Liver (tissue), 3 donors: ENCODE measurements at regions not wholly inside any gene's neighbourhood (a gene's known extent, or its start where the extent isn't known, plus 50 kb on each side); places are given as distances from the start of the nearest gene placed in this dataset.

Experiments
- ATF3 ChIP-seq: IDR thresholded peaks from 2 replicates; pipeline ENCODE4 v1.6.1; 2016; ENCODE audit warnings: antibody characterized with exemption
- CTCF ChIP-seq: fragments of 150-350 bp; IDR thresholded peaks from 2 replicates; pipeline ENCODE4 v1.5.1; 2017; ENCODE audit warnings: improper control_type of control experiment, low read depth, low read length; ENCODE audit not compliant: missing input control
- EGR1 ChIP-seq, 2 donors: IDR thresholded peaks; 2 replicates each; pipeline ENCODE4 v1.6.1; 2016 to 2018; ENCODE audit warnings: antibody characterized with exemption in 2 of 2, low read depth in 2 of 2
- FOXA1 ChIP-seq: IDR thresholded peaks from 2 replicates; pipeline ENCODE4 v1.6.1; 2016; ENCODE audit warnings: antibody characterized with exemption
- GABPA ChIP-seq, 2 donors: IDR thresholded peaks in 1 of 2; conservative IDR thresholded peaks in 1 of 2; 2 replicates each; pipeline ENCODE4 v1.6.1; 2016; ENCODE audit warnings: antibody characterized with exemption in 2 of 2, mild to moderate bottlenecking in 1 of 2, moderate library complexity in 1 of 2
- JUND ChIP-seq, 2 donors: IDR thresholded peaks; 2 replicates each; pipeline ENCODE4 v1.6.1; 2016; ENCODE audit warnings: antibody characterized with exemption in 2 of 2
- MAX ChIP-seq: IDR thresholded peaks from 2 replicates; pipeline ENCODE4 v1.6.1; 2016; ENCODE audit warnings: antibody characterized with exemption
- RAD21 ChIP-seq, 2 donors: IDR thresholded peaks; 2 replicates each; pipeline ENCODE4 v1.6.1; 2016; ENCODE audit warnings: antibody characterized with exemption in 2 of 2, mild to moderate bottlenecking in 2 of 2
- REST ChIP-seq: IDR thresholded peaks from 2 replicates; pipeline ENCODE4 v1.6.1; 2016; ENCODE audit warnings: antibody characterized with exemption, mild to moderate bottlenecking
- RXRA ChIP-seq, 2 donors: IDR thresholded peaks; 2 replicates each; pipeline ENCODE4 v1.6.1; 2017 to 2018; ENCODE audit warnings: antibody characterized with exemption in 2 of 2, mild to moderate bottlenecking in 1 of 2
- SP1 ChIP-seq: IDR thresholded peaks from 2 replicates; pipeline ENCODE4 v1.6.1; 2018; ENCODE audit warnings: antibody characterized with exemption, mild to moderate bottlenecking
- TAF1 ChIP-seq: conservative IDR thresholded peaks from 2 replicates; pipeline ENCODE4 v1.6.1; 2016; ENCODE audit warnings: antibody characterized with exemption, mild to moderate bottlenecking
- YY1 ChIP-seq: IDR thresholded peaks from 2 replicates; pipeline ENCODE4 v1.6.1; 2016; ENCODE audit warnings: antibody characterized with exemption, mild to moderate bottlenecking
- ZBTB33 ChIP-seq: IDR thresholded peaks from 2 replicates; pipeline ENCODE4 v1.6.1; 2016; ENCODE audit warnings: antibody characterized with exemption
- donor health status: healthy.
- donor health status: healthy.

GRCh38 chr1:55981010-55981650 is 598.2 kb downstream of the PLPP3 start:
- TF ChIP-seq JUND (IDR thresholded peaks at IDR 0.05), result no peak
- no peak for TF ChIP-seq REST
- no peak for TF ChIP-seq GABPA (IDR thresholded peaks at IDR 0.05 in 1 of 2, conservative IDR thresholded peaks at IDR 0.05 in 1 of 2)
- no peak for TF ChIP-seq RAD21 (IDR thresholded peaks at IDR 0.05)
- TF ChIP-seq YY1, result no peak
- TF ChIP-seq MAX, result no peak
- TF ChIP-seq SP1, result no peak
- no peak for TF ChIP-seq CTCF
- no peak for TF ChIP-seq RXRA (IDR thresholded peaks at IDR 0.05)
- no peak for TF ChIP-seq EGR1 (IDR thresholded peaks at IDR 0.05; ENCODE audit: low read depth in 2 of 2)
- TF ChIP-seq ATF3, result no peak
- no peak for TF ChIP-seq TAF1
- TF ChIP-seq FOXA1, result no peak
- no peak for TF ChIP-seq ZBTB33
